ENCODE measurements at regions not wholly inside any gene's neighbourhood (a gene's known extent, or its start where the extent isn't known, plus 50 kb on each side); places are given as distances from the start of the nearest gene placed in this dataset.

DNA sequence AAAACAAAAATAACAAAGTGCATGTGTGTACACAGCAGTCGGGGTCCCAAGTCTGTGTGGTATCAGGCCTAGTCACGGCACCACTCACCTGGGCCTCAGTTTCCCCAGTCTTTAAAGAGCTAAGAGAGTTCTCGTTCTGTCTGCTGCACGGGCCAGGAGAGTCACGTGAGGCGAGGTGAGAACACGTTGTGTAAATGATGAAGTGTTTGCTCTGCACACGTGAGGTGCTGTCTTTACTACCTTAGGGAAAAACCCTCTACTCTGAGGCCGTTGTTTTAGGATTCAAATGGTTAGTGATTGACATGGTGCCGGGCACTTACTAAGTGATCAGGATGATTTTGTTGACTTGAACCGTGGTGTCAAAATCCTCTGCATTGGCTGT, 86.5 kb upstream of the PPARA start:
- no peak for TF ChIP-seq EZH2 (IDR thresholded peaks at IDR 0.05; ENCODE audit: low read depth)
- TF ChIP-seq, protein P1, sequence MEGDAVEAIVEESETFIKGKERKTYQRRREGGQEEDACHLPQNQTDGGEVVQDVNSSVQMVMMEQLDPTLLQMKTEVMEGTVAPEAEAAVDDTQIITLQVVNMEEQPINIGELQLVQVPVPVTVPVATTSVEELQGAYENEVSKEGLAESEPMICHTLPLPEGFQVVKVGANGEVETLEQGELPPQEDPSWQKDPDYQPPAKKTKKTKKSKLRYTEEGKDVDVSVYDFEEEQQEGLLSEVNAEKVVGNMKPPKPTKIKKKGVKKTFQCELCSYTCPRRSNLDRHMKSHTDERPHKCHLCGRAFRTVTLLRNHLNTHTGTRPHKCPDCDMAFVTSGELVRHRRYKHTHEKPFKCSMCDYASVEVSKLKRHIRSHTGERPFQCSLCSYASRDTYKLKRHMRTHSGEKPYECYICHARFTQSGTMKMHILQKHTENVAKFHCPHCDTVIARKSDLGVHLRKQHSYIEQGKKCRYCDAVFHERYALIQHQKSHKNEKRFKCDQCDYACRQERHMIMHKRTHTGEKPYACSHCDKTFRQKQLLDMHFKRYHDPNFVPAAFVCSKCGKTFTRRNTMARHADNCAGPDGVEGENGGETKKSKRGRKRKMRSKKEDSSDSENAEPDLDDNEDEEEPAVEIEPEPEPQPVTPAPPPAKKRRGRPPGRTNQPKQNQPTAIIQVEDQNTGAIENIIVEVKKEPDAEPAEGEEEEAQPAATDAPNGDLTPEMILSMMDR (conservative IDR thresholded peaks at IDR 0.05) = no peak
